ENCODE measurements at regions not wholly inside any gene's neighbourhood (a gene's known extent, or its start where the extent isn't known, plus 50 kb on each side); places are given as distances from the start of the nearest gene placed in this dataset.

DNA sequence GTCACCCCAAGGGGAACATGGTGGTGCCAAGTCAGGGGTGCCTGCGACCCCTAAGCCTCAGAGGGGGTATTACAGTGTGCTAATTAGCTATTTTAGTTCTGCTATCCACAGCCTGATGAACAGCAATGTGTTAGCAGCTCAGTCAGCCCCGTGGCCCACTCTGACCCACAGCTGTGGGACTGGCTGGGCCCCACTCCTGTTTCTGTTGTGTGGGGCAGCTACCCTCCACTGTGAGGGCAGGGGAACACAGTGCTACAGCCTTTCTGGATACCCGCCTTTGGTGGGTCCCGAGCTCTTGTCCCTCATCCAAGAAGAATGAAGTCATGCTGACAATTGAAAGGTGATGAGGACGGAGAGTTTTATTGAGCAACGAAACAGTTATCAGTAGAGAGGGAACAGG is 152.5 kb upstream of the GGTLC1 start:
- no peak overlapping the region for H3K4me3 ChIP-seq (ENCODE audit: low read depth in 1 of 5, low read length in 5 of 5)
- H3K36me3 ChIP-seq (ENCODE audit: control insufficient read depth in 5 of 5, insufficient read depth in 5 of 5, low read length in 5 of 5): no peaks in the 10 kb centered on the region
- H3K27me3 ChIP-seq (ENCODE audit: control insufficient read depth in 5 of 5, insufficient read depth in 4 of 5, low read length in 5 of 5): peaks cover 0 to 9% (median 0%) of the 10 kb centered on the region in 5 donors
- no peak overlapping the region for H3K9ac ChIP-seq (ENCODE audit: low read length in 5 of 5)
- no peak overlapping the region for H3K27ac ChIP-seq (ENCODE audit: low read depth, low read length)
- H3K4me1 ChIP-seq (ENCODE audit: control insufficient read depth in 5 of 5, insufficient read depth in 5 of 5, low read length in 5 of 5): no peaks in the 10 kb centered on the region
- H3K9me3 ChIP-seq (ENCODE audit: control insufficient read depth in 5 of 5, low read length in 5 of 5): peaks cover 0 to 11% (median 3%) of the 10 kb centered on the region in 5 donors

- peaks cover 0 to 11% (median 3%) of the 10 kb centered on the region in 5 donors for H3K9me3 ChIP-seq (ENCODE audit: control insufficient read depth in 5 of 5, low read length in 5 of 5)
- no peak overlapping the region for H3K9ac ChIP-seq (ENCODE audit: low read length in 5 of 5)
- H3K36me3 ChIP-seq (ENCODE audit: control insufficient read depth in 5 of 5, insufficient read depth in 5 of 5, low read length in 5 of 5): no peaks in the 10 kb centered on the region
- H3K4me3 ChIP-seq (ENCODE audit: low read depth in 1 of 5, low read length in 5 of 5): no peak overlapping the region
- no peaks in the 10 kb centered on the region for H3K4me1 ChIP-seq (ENCODE audit: control insufficient read depth in 5 of 5, insufficient read depth in 5 of 5, low read length in 5 of 5)
- H3K27ac ChIP-seq (ENCODE audit: low read depth, low read length): no peak overlapping the region
- peaks cover 0 to 9% (median 0%) of the 10 kb centered on the region in 5 donors for H3K27me3 ChIP-seq (ENCODE audit: control insufficient read depth in 5 of 5, insufficient read depth in 4 of 5, low read length in 5 of 5)
Measured at GRCh38 chr20:24139846-24140245, 151.3 kb upstream of the GGTLC1 start.

GRCh38 chr20:24138951-24139350 is 150.4 kb upstream of the GGTLC1 start:
- H3K27ac ChIP-seq (ENCODE audit: low read depth, low read length): no peak overlapping the region
- H3K4me1 ChIP-seq (ENCODE audit: control insufficient read depth in 5 of 5, insufficient read depth in 5 of 5, low read length in 5 of 5): no peaks in the 10 kb centered on the region
- peaks cover 0 to 8% (median 0%) of the 10 kb centered on the region in 5 donors for H3K27me3 ChIP-seq (ENCODE audit: control insufficient read depth in 5 of 5, insufficient read depth in 4 of 5, low read length in 5 of 5)
- H3K36me3 ChIP-seq (ENCODE audit: control insufficient read depth in 5 of 5, insufficient read depth in 5 of 5, low read length in 5 of 5): no peaks in the 10 kb centered on the region
- H3K9ac ChIP-seq (ENCODE audit: low read length in 5 of 5): no peak overlapping the region
- peaks cover 0 to 11% (median 3%) of the 10 kb centered on the region in 5 donors for H3K9me3 ChIP-seq (ENCODE audit: control insufficient read depth in 5 of 5, low read length in 5 of 5)
- H3K4me3 ChIP-seq (ENCODE audit: low read depth in 1 of 5, low read length in 5 of 5): no peak overlapping the region

DNA sequence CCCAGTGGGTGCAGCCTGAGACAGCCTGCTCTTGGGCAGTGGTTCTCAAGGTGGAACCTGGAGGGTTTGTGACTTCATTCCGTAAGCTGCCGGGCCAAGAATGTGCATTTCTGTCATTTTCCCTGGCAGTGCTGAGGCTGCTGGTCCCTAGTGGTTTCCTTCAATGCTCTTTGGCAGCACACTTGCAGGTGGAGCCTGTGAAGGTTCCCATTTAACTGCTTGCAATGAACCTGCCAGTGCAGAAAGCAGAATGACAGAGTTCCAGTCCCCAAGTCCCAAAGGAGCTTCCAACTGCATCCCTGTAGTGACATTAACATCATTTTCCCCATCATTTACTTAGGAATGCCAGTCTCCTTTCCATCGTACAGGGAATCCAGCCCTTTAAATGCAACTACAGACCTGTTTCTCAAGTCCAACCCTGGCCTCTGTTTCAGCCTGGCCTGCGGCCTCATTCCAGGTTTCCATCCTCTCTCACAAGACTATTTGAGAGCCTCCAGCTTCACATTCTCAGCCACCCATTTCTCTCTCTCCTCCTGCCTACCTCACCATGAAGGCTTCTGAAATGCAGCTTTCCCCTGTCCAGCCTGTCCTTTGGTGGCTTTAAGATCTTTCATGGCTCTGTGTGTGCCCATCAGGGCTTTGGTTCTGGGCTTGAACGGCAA is 149.7 kb upstream of the GGTLC1 start:
- no peaks in the 10 kb centered on the region for H3K36me3 ChIP-seq (ENCODE audit: control insufficient read depth in 5 of 5, insufficient read depth in 5 of 5, low read length in 5 of 5)
- H3K4me1 ChIP-seq (ENCODE audit: control insufficient read depth in 5 of 5, insufficient read depth in 5 of 5, low read length in 5 of 5): no peaks in the 10 kb centered on the region
- H3K27me3 ChIP-seq (ENCODE audit: control insufficient read depth in 5 of 5, insufficient read depth in 4 of 5, low read length in 5 of 5): peaks cover 0 to 4% (median 0%) of the 10 kb centered on the region in 5 donors
- H3K4me3 ChIP-seq (ENCODE audit: low read depth in 1 of 5, low read length in 5 of 5): no peak overlapping the region
- H3K9me3 ChIP-seq (ENCODE audit: control insufficient read depth in 5 of 5, low read length in 5 of 5): peaks cover 0 to 11% (median 3%) of the 10 kb centered on the region in 5 donors
- H3K27ac ChIP-seq (ENCODE audit: low read depth, low read length): no peak overlapping the region
- H3K9ac ChIP-seq (ENCODE audit: low read length in 5 of 5): no peak overlapping the region

DNA sequence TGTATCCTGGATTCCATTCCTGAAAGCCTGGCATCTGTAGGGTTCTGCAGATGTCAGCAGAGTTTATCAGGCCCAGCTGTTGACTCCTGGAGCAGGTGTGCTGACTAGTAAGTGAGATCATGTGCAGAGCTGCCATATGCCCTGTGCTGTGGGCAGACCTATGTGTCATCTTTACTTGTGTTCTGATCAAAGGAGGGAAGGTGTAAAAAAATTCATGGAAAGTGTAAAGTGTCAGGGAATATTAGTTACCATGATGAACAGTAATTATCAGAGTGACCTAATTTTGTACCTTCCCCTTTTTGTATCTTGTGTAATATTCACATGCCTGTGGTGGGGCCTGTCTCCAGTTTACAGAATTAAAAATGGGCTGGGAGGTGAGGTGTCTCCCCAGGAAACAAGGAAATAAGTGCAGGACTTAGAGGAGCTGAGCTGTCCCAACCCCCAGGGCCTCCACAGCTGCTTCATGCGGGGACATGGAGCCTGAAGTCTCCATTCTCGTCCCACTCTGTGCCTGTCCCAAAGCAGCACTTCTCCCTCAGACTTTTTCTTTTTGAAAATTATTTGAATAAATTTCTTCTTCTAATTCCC is 148.2 kb upstream of the GGTLC1 start:
- Histone ChIP-seq H3K27me3 (ENCODE audit: control insufficient read depth in 5 of 5, insufficient read depth in 4 of 5, low read length in 5 of 5) (peaks cover 0 to 4% (median 0%) of the 10 kb centered on the region in 5 donors), H3K9ac (ENCODE audit: low read length in 5 of 5) (no peak overlapping the region), H3K4me3 (ENCODE audit: low read depth in 1 of 5, low read length in 5 of 5) (no peak overlapping the region), H3K4me1 (ENCODE audit: control insufficient read depth in 5 of 5, insufficient read depth in 5 of 5, low read length in 5 of 5) (no peaks in the 10 kb centered on the region), H3K27ac (ENCODE audit: low read depth, low read length) (no peak overlapping the region), H3K36me3 (ENCODE audit: control insufficient read depth in 5 of 5, insufficient read depth in 5 of 5, low read length in 5 of 5) (no peaks in the 10 kb centered on the region), H3K9me3 (ENCODE audit: control insufficient read depth in 5 of 5, low read length in 5 of 5) (peaks cover 0 to 11% (median 3%) of the 10 kb centered on the region in 5 donors)

GRCh38 chr20:24135781-24136180 is 147.2 kb upstream of the GGTLC1 start:
- Histone ChIP-seq H3K9me3 (ENCODE audit: control insufficient read depth in 5 of 5, low read length in 5 of 5) (peaks cover 0 to 3% (median 0%) of the 10 kb centered on the region in 5 donors), H3K36me3 (ENCODE audit: control insufficient read depth in 5 of 5, insufficient read depth in 5 of 5, low read length in 5 of 5) (no peaks in the 10 kb centered on the region), H3K4me1 (ENCODE audit: control insufficient read depth in 5 of 5, insufficient read depth in 5 of 5, low read length in 5 of 5) (no peaks in the 10 kb centered on the region), H3K27ac (ENCODE audit: low read depth, low read length) (no peak overlapping the region), H3K9ac (ENCODE audit: low read length in 5 of 5) (no peak overlapping the region), H3K4me3 (ENCODE audit: low read depth in 1 of 5, low read length in 5 of 5) (no peak overlapping the region), H3K27me3 (ENCODE audit: control insufficient read depth in 5 of 5, insufficient read depth in 4 of 5, low read length in 5 of 5) (no peaks in the 10 kb centered on the region)

GRCh38 chr20:24134930-24135329 is 146.4 kb upstream of the GGTLC1 start:
- Histone ChIP-seq H3K4me3 (ENCODE audit: low read depth in 1 of 5, low read length in 5 of 5) (no peak overlapping the region), H3K27ac (ENCODE audit: low read depth, low read length) (no peak overlapping the region), H3K9ac (ENCODE audit: low read length in 5 of 5) (no peak overlapping the region), H3K27me3 (ENCODE audit: control insufficient read depth in 5 of 5, insufficient read depth in 4 of 5, low read length in 5 of 5) (no peaks in the 10 kb centered on the region), H3K36me3 (ENCODE audit: control insufficient read depth in 5 of 5, insufficient read depth in 5 of 5, low read length in 5 of 5) (no peaks in the 10 kb centered on the region), H3K4me1 (ENCODE audit: control insufficient read depth in 5 of 5, insufficient read depth in 5 of 5, low read length in 5 of 5) (no peaks in the 10 kb centered on the region), H3K9me3 (ENCODE audit: control insufficient read depth in 5 of 5, low read length in 5 of 5) (no peaks in the 10 kb centered on the region)

DNA sequence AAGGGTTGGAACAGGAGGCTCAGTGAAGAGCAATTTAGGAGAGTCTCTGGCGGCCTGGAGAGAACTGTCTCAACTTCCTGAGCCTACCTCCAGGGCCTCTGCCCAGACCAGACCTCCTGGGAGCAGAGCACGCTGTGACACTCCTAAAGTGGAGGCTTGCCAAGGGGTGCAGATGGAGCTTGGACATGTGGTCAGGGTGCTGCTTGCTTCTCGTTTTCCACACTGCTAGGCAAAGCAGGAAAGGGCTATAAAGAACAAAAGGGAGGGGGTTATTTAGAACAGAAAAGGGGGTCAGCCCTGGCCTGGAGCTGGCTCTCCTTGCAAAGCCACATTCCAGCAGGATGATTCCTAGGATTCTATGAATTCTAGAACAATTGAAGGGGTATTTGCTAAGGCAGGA is 145.7 kb upstream of the GGTLC1 start:
- Histone ChIP-seq H3K4me3 (ENCODE audit: low read depth in 1 of 5, low read length in 5 of 5) (no peak overlapping the region), H3K36me3 (ENCODE audit: control insufficient read depth in 5 of 5, insufficient read depth in 5 of 5, low read length in 5 of 5) (no peaks in the 10 kb centered on the region), H3K27me3 (ENCODE audit: control insufficient read depth in 5 of 5, insufficient read depth in 4 of 5, low read length in 5 of 5) (no peaks in the 10 kb centered on the region), H3K9me3 (ENCODE audit: control insufficient read depth in 5 of 5, low read length in 5 of 5) (no peaks in the 10 kb centered on the region), H3K4me1 (ENCODE audit: control insufficient read depth in 5 of 5, insufficient read depth in 5 of 5, low read length in 5 of 5) (no peaks in the 10 kb centered on the region), H3K9ac (ENCODE audit: low read length in 5 of 5) (no peak overlapping the region), H3K27ac (ENCODE audit: low read depth, low read length) (no peak overlapping the region)

GRCh38 chr20:24132246-24132645 is 143.7 kb upstream of the GGTLC1 start:
- H3K27me3 ChIP-seq (ENCODE audit: control insufficient read depth in 5 of 5, insufficient read depth in 4 of 5, low read length in 5 of 5): no peaks in the 10 kb centered on the region
- no peaks in the 10 kb centered on the region for H3K4me1 ChIP-seq (ENCODE audit: control insufficient read depth in 5 of 5, insufficient read depth in 5 of 5, low read length in 5 of 5)
- H3K27ac ChIP-seq (ENCODE audit: low read depth, low read length): no peak overlapping the region
- H3K4me3 ChIP-seq (ENCODE audit: low read depth in 1 of 5, low read length in 5 of 5): no peak overlapping the region
- H3K9ac ChIP-seq (ENCODE audit: low read length in 5 of 5): no peak overlapping the region
- H3K9me3 ChIP-seq (ENCODE audit: control insufficient read depth in 5 of 5, low read length in 5 of 5): no peaks in the 10 kb centered on the region
- H3K36me3 ChIP-seq (ENCODE audit: control insufficient read depth in 5 of 5, insufficient read depth in 5 of 5, low read length in 5 of 5): no peaks in the 10 kb centered on the region

- Histone ChIP-seq H3K27me3 (ENCODE audit: control insufficient read depth in 5 of 5, insufficient read depth in 4 of 5, low read length in 5 of 5) (no peaks in the 10 kb centered on the region), H3K4me3 (ENCODE audit: low read depth in 1 of 5, low read length in 5 of 5) (no peak overlapping the region), H3K9me3 (ENCODE audit: control insufficient read depth in 5 of 5, low read length in 5 of 5) (no peaks in the 10 kb centered on the region), H3K36me3 (ENCODE audit: control insufficient read depth in 5 of 5, insufficient read depth in 5 of 5, low read length in 5 of 5) (no peaks in the 10 kb centered on the region), H3K9ac (ENCODE audit: low read length in 5 of 5) (no peak overlapping the region), H3K27ac (ENCODE audit: low read depth, low read length) (no peak overlapping the region), H3K4me1 (ENCODE audit: control insufficient read depth in 5 of 5, insufficient read depth in 5 of 5, low read length in 5 of 5) (no peaks in the 10 kb centered on the region)
Measured at GRCh38 chr20:24131684-24132083, 143.1 kb upstream of the GGTLC1 start.
